ENCODE measurements at regions not wholly inside any gene's neighbourhood (a gene's known extent, or its start where the extent isn't known, plus 50 kb on each side); places are given as distances from the start of the nearest gene placed in this dataset.

DNA sequence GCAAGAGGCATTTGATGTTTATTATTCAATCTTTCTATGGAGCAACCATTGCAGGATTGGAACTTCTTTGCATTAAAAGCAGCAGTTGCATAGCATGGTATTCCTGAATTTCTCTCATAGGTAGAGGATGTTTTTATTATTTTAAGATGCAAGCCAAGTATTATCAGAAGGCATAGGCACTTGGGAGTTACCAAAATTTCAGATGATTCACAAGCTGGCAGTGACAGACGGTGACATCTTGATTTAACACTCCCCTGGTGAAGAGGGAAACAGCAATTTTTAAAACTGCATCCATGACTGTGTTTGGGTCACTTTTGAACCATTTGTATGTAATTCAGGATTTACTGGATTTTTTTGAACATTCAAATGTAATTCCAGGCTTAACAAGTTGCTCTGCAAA is 654.3 kb downstream of the SLC4A3 start:
- Histone ChIP-seq H3K4me2 (ENCODE audit: low read length) (no peak overlapping the region), H3K4me1 (ENCODE audit: control insufficient read depth, insufficient read depth, low read length) (peaks cover 29% of the 10 kb centered on the region), H3K4me3 (ENCODE audit: low read length) (no peak overlapping the region)

DNA sequence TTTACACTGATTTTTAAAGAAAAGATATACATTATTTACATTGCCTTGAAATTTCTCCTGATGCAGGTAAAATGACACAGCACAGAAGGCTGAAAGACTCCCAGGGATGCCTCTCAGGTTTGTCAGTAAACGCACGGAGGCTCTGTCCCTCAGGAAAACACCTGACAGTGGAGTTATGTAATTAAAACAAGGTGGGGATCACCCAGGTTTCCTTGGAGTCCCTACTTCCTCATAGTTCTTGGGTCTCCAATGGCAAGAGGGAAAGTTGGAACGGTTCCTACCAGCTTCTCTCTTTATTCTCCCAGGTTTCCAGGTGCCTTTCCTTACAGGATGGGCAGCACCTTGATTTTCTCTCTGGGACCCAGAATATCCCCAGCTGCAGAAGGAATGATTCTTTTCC is 654.8 kb downstream of the SLC4A3 start:
- H3K27me3 ChIP-seq (ENCODE audit: control insufficient read depth, insufficient read depth, low read length), result no peaks in the 10 kb centered on the region
- H3K36me3 ChIP-seq (ENCODE audit: insufficient read depth, low read length), result no peaks in the 10 kb centered on the region
- no peak overlapping the region for H3K4me2 ChIP-seq (ENCODE audit: low read length)
- H3K9ac ChIP-seq (ENCODE audit: low read depth, low read length), result no peak overlapping the region
- no peak overlapping the region for H3K4me3 ChIP-seq (ENCODE audit: low read length)
- H3K4me1 ChIP-seq (ENCODE audit: control insufficient read depth, insufficient read depth, low read length), result peaks cover 24% of the 10 kb centered on the region
- H3K9me3 ChIP-seq (replicated peaks; ENCODE audit: low read length), result no peaks in the 10 kb centered on the region

More for the DNA sequence above, 654.3 kb downstream of the SLC4A3 start:
- Histone ChIP-seq H3K36me3 (ENCODE audit: insufficient read depth, low read length) (no peaks in the 10 kb centered on the region), H3K9me3 (replicated peaks; ENCODE audit: low read length) (no peaks in the 10 kb centered on the region), H3K9ac (ENCODE audit: low read depth, low read length) (no peak overlapping the region), H3K27me3 (ENCODE audit: control insufficient read depth, insufficient read depth, low read length) (no peaks in the 10 kb centered on the region)

- H3K27me3 ChIP-seq (ENCODE audit: control insufficient read depth, insufficient read depth, low read length), result no peaks in the 10 kb centered on the region
- no peak overlapping the region for H3K4me2 ChIP-seq (ENCODE audit: low read length)
- no peaks in the 10 kb centered on the region for H3K9me3 ChIP-seq (replicated peaks; ENCODE audit: low read length)
- H3K9ac ChIP-seq (ENCODE audit: low read depth, low read length), result no peak overlapping the region
- H3K4me3 ChIP-seq (ENCODE audit: low read length), result no peak overlapping the region
- no peaks in the 10 kb centered on the region for H3K36me3 ChIP-seq (ENCODE audit: insufficient read depth, low read length)
- H3K4me1 ChIP-seq (ENCODE audit: control insufficient read depth, insufficient read depth, low read length), result no peaks in the 10 kb centered on the region
Observed at GRCh38 chr2:220293966-220294365, 666.5 kb downstream of the SLC4A3 start.

DNA sequence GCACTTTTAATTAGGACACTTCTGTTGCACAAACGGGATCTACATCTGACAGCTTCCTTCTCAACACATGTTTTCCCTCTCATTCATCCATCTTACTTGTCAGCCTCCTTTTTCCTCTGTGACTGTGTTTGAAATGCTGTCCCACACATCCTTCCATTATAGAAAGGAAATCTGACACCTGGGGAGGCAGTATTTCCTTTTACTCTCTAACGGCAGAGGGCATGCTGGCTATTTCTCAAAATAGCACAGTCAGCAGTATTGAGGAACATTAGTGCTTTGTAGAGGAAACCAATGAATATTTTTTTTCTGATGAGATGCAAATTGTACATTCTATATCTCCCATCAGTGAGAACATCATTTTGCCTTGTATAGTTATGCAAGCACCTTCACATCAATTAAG is 668.7 kb downstream of the SLC4A3 start:
- Histone ChIP-seq H3K36me3 (ENCODE audit: insufficient read depth, low read length) (no peaks in the 10 kb centered on the region), H3K9me3 (replicated peaks; ENCODE audit: low read length) (no peaks in the 10 kb centered on the region), H3K4me3 (ENCODE audit: low read length) (no peak overlapping the region), H3K4me2 (ENCODE audit: low read length) (no peak overlapping the region), H3K9ac (ENCODE audit: low read depth, low read length) (no peak overlapping the region), H3K4me1 (ENCODE audit: control insufficient read depth, insufficient read depth, low read length) (no peaks in the 10 kb centered on the region), H3K27me3 (ENCODE audit: control insufficient read depth, insufficient read depth, low read length) (no peaks in the 10 kb centered on the region)

GRCh38 chr2:220297093-220297492 is 669.7 kb downstream of the SLC4A3 start:
- no peaks in the 10 kb centered on the region for H3K36me3 ChIP-seq (ENCODE audit: insufficient read depth, low read length)
- no peaks in the 10 kb centered on the region for H3K9me3 ChIP-seq (replicated peaks; ENCODE audit: low read length)
- no peaks in the 10 kb centered on the region for H3K27me3 ChIP-seq (ENCODE audit: control insufficient read depth, insufficient read depth, low read length)
- no peaks in the 10 kb centered on the region for H3K4me1 ChIP-seq (ENCODE audit: control insufficient read depth, insufficient read depth, low read length)
- no peak overlapping the region for H3K4me3 ChIP-seq (ENCODE audit: low read length)
- H3K4me2 ChIP-seq (ENCODE audit: low read length), result no peak overlapping the region
- no peak overlapping the region for H3K9ac ChIP-seq (ENCODE audit: low read depth, low read length)

- Histone ChIP-seq H3K27me3 (ENCODE audit: control insufficient read depth, insufficient read depth, low read length) (no peaks in the 10 kb centered on the region), H3K4me2 (ENCODE audit: low read length) (no peak overlapping the region), H3K9me3 (replicated peaks; ENCODE audit: low read length) (no peaks in the 10 kb centered on the region), H3K9ac (ENCODE audit: low read depth, low read length) (no peak overlapping the region), H3K4me1 (ENCODE audit: control insufficient read depth, insufficient read depth, low read length) (no peaks in the 10 kb centered on the region), H3K36me3 (ENCODE audit: insufficient read depth, low read length) (no peaks in the 10 kb centered on the region), H3K4me3 (ENCODE audit: low read length) (no peak overlapping the region)
Observed at GRCh38 chr2:220300806-220301205, 673.4 kb downstream of the SLC4A3 start.

DNA sequence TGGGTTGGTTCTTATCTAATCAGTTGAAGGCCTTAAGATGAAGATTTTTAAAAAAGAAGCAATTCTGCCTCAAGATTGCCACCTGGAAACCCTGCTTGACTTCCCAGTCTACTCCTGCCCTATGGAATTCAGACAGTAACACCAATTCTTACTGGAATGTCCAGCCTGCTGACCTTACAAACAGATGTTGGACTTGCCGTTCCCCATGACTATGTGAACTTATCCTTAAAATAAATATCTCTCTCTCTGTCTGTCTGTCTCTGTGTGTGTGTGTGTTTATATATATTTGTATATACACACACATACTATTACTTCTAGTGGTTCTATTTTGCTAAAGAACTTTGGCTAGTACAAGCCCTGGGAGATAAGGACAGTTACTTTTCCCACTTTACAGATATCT is 675.3 kb downstream of the SLC4A3 start:
- H3K36me3 ChIP-seq (ENCODE audit: insufficient read depth, low read length), result no peaks in the 10 kb centered on the region
- no peak overlapping the region for H3K9ac ChIP-seq (ENCODE audit: low read depth, low read length)
- H3K27me3 ChIP-seq (ENCODE audit: control insufficient read depth, insufficient read depth, low read length), result no peaks in the 10 kb centered on the region
- no peak overlapping the region for H3K4me2 ChIP-seq (ENCODE audit: low read length)
- no peaks in the 10 kb centered on the region for H3K4me1 ChIP-seq (ENCODE audit: control insufficient read depth, insufficient read depth, low read length)
- no peak overlapping the region for H3K4me3 ChIP-seq (ENCODE audit: low read length)
- H3K9me3 ChIP-seq (replicated peaks; ENCODE audit: low read length), result no peaks in the 10 kb centered on the region

DNA sequence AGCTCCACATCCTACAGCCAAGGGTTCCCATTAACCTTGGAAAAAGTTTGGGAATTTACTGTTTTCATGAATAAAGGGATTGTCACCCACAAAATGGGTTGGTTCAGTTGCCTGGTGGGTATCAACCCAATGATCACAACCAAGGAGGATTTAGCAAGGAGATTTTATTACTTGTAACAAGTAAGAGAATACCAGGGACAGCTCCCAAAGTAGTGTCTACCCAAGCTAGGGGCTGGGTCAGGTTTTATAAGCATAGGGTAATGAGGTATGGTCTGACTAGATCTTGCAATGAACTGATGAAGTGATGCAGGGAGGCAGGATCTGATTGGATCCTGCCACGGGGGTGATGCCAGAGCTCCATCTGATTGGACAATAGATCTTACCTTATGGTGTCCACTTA is 681.8 kb downstream of the SLC4A3 start:
- no peak overlapping the region for H3K9ac ChIP-seq (ENCODE audit: low read depth, low read length)
- H3K4me3 ChIP-seq (ENCODE audit: low read length), result no peak overlapping the region
- H3K36me3 ChIP-seq (ENCODE audit: insufficient read depth, low read length), result no peaks in the 10 kb centered on the region
- no peaks in the 10 kb centered on the region for H3K4me1 ChIP-seq (ENCODE audit: control insufficient read depth, insufficient read depth, low read length)
- H3K9me3 ChIP-seq (replicated peaks; ENCODE audit: low read length), result no peaks in the 10 kb centered on the region
- no peak overlapping the region for H3K4me2 ChIP-seq (ENCODE audit: low read length)
- no peaks in the 10 kb centered on the region for H3K27me3 ChIP-seq (ENCODE audit: control insufficient read depth, insufficient read depth, low read length)

DNA sequence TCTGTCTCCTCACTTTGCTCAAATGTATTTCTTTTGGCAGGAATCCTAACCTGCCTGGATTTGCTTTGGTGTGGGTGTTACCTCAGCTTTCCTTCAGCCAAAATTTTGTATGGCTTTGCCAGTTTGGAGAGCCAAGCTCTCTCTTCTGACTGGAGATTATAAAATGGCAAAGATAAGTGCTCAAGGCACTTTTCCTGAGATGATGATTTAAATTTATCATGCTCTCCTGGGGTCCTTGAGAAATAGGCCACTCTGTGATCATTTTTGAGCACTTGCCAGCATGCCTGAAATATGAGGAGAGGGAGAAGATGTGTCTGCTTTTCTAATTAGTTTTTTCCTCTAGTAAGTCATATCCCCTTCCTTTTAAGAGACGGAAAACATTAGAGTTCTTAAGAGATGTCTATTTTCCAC is 683.0 kb downstream of the SLC4A3 start:
- H3K9me3 ChIP-seq (replicated peaks; ENCODE audit: low read length), result no peaks in the 10 kb centered on the region

DNA sequence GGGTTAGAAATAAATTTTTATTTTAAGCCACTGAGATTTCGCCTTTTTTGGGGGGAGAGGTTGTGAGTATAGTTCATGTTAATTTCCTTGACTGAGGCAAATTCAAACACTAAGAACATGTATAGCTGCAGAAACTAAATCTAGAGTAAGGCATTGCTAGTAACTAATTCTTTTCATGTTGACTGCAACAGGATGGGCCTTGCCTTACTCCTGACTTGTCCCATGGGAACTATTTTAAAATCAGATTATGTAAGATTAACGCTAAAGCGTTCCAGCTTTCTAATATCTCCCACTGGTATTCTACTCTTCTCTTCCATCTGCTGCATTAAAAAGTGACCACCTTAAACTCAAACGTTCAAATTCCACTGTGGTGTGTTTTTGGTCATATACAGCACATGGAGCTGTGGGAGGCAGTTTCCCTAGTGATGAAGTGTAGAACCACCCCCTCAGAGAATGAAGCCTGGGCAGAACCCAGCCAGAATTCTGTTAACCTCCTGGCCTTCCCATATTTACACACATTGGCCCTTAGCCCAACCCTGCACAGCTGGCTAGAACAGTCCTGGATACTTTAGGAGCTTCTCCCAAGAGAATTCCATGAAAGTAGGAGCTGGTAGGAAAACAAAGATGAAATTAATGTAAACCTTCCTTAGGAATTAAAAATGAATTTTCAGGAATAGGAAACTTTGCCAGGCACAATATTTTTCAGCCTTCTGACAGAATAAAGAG is 687.8 kb downstream of the SLC4A3 start:
- no peaks in the 10 kb centered on the region for H3K9me3 ChIP-seq (replicated peaks; ENCODE audit: low read length)
- H3K4me2 ChIP-seq (ENCODE audit: low read length), result no peak overlapping the region
- H3K4me1 ChIP-seq (ENCODE audit: control insufficient read depth, insufficient read depth, low read length), result no peaks in the 10 kb centered on the region
- H3K36me3 ChIP-seq (ENCODE audit: insufficient read depth, low read length), result no peaks in the 10 kb centered on the region
- no peaks in the 10 kb centered on the region for H3K27me3 ChIP-seq (ENCODE audit: control insufficient read depth, insufficient read depth, low read length)
- no peak overlapping the region for H3K4me3 ChIP-seq (ENCODE audit: low read length)
- H3K9ac ChIP-seq (ENCODE audit: low read depth, low read length), result no peak overlapping the region

More for the DNA sequence above, 683.0 kb downstream of the SLC4A3 start:
- Histone ChIP-seq H3K4me1 (ENCODE audit: control insufficient read depth, insufficient read depth, low read length) (no peaks in the 10 kb centered on the region), H3K27me3 (ENCODE audit: control insufficient read depth, insufficient read depth, low read length) (no peaks in the 10 kb centered on the region), H3K4me3 (ENCODE audit: low read length) (no peak overlapping the region), H3K9ac (ENCODE audit: low read depth, low read length) (no peak overlapping the region), H3K36me3 (ENCODE audit: insufficient read depth, low read length) (no peaks in the 10 kb centered on the region), H3K4me2 (ENCODE audit: low read length) (no peak overlapping the region)

DNA sequence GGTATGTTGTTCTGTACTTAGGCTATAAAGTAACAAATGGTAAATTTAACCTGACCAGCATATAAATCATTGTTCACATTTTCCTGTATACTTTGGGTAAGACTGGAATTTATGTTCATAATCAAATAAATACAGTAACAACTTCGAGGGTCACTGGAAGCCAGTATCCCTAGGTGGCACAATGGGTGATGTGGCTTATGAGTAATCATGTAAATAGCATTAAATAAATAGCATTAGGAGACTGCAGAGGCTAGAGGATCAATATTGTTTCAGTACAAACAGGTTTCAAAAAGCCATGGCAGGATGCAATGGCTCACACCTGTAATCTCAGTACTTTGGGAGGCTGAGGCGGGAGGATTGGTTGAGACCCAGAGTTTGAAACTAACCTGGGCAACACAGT is 690.6 kb downstream of the SLC4A3 start:
- H3K4me3 ChIP-seq (ENCODE audit: low read length), result no peak overlapping the region
- H3K9ac ChIP-seq (ENCODE audit: low read depth, low read length), result no peak overlapping the region
- H3K36me3 ChIP-seq (ENCODE audit: insufficient read depth, low read length), result no peaks in the 10 kb centered on the region
- no peak overlapping the region for H3K4me2 ChIP-seq (ENCODE audit: low read length)
- no peaks in the 10 kb centered on the region for H3K9me3 ChIP-seq (replicated peaks; ENCODE audit: low read length)
- H3K27me3 ChIP-seq (ENCODE audit: control insufficient read depth, insufficient read depth, low read length), result no peaks in the 10 kb centered on the region
- no peaks in the 10 kb centered on the region for H3K4me1 ChIP-seq (ENCODE audit: control insufficient read depth, insufficient read depth, low read length)

DNA sequence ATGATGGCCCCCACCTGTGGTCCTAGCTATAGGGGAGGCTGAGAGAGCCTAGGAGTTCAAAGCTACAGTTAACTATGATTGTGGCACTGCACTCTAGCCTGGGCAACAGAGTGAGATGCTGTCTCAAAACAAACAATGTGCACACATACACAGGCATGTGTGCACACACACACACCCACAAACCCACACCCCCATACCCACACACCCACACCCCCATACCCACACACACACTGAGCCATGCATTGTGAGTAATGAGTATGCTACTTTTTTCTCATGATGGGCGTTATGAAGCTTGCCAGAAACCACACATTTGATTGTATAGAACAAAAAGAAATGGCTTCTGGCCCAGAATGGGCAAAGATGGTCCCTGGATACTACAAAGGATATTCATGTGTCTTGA is 691.1 kb downstream of the SLC4A3 start:
- Histone ChIP-seq H3K36me3 (ENCODE audit: insufficient read depth, low read length) (no peaks in the 10 kb centered on the region), H3K9me3 (replicated peaks; ENCODE audit: low read length) (no peaks in the 10 kb centered on the region), H3K4me3 (ENCODE audit: low read length) (no peak overlapping the region), H3K9ac (ENCODE audit: low read depth, low read length) (no peak overlapping the region), H3K4me1 (ENCODE audit: control insufficient read depth, insufficient read depth, low read length) (no peaks in the 10 kb centered on the region), H3K4me2 (ENCODE audit: low read length) (no peak overlapping the region), H3K27me3 (ENCODE audit: control insufficient read depth, insufficient read depth, low read length) (no peaks in the 10 kb centered on the region)
